HK-2 (cell line): ENCODE measurements at regions not wholly inside any gene's neighbourhood (a gene's known extent, or its start where the extent isn't known, plus 50 kb on each side); places are given as distances from the start of the nearest gene placed in this dataset.
"Not testable (repeated sequence)": the region's sequence is repeated elsewhere in the genome, so short reads cannot be mapped to it uniquely, and the experiment has no call there.

Source experiments
- DNase-seq: peaks from one replicate; pipeline ENCODE4 v3.0.0-alpha.2; 2018; ENCODE audit not compliant: unreplicated experiment

- DNase-seq: no peak
Measured at GRCh38 chr15:79492065-79492464, 59.9 kb downstream of the MINAR1 start.

DNA sequence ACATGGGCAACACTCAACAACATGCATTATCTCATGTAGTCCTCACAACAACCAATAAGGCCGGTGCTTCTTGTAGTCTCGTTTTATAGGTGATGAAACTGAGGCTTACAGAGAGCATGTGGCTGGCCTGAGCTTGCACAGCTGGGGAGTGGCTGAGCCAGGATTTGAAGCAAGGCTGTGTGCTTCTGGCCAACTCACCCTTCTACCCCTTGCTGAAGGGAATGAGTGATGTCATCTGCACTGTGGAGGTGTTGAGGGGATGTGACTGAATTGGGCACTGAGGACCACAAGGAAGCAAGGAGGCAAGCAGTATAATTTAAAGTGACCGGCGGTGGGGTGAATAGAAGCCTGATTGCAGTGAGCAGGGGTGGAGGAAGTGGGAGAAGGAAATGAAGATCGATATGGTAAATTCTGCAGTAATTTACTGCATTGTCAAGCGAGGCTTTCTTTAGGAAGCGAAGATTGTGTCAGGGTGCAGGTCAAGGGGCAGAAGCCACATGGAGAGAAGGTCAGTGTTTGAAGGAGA is 62.3 kb downstream of the MINAR1 start:
- no peak for DNase-seq

DNA sequence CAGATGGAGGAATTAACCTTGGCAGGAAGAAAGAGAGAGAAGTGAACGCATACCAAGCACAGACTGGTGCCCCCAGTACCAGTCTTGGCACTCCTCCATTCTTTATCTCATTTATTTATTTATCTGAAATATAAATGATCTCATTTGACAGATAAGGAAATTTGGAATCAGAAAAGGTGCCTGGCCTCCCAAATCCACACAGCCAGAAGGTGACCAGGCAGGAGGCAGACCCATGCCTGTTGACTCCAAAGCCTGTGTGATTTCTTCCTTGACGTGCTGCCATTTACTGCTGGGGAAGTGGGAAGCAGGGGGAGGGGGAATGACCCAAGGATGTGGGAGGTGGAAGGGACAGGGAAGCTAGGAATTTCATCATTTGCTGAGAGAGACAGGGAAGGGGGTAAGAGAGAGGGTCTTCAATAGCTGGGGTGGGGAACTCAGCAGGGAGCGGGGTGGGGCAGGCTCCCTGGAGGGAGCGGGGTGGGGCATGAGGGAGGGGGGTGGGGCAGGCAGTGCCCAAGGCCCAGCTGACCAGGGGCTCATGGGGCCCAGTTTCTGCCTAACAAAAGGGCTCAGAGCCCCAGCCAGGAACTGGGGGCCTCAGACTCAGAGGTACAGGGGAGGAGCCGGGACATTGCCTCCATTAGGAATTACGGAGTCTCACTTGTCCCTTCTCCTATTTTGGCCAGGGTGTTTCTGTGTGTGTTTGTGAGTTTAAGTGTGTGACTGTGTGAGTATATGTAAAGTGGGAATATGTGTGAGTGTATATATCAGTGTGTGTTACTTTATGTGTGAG is 63.0 kb downstream of the MINAR1 start:
- no peak for DNase-seq

- DNase-seq: no peak
Measured at GRCh38 chr15:79495775-79496174, 63.6 kb downstream of the MINAR1 start.

DNA sequence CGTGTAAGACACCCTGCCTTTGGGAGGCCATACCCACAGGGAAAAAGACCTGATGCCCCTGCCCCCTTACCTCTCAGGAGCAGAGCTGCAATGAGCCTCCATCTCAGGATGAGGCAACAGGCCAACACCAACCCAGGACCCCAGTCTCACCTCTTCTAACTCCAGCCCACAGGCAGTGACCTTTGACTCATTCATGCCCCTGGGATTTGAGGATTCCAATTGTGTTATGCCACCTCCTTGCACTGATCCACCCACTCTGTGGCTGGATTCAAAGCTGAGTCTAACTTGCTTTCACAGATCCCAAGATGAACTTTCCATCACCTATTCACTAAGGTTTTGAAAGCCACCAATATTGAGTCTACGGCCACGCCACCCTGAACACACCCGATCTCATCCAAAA is 64.7 kb downstream of the MINAR1 start:
- no peak for DNase-seq

DNA sequence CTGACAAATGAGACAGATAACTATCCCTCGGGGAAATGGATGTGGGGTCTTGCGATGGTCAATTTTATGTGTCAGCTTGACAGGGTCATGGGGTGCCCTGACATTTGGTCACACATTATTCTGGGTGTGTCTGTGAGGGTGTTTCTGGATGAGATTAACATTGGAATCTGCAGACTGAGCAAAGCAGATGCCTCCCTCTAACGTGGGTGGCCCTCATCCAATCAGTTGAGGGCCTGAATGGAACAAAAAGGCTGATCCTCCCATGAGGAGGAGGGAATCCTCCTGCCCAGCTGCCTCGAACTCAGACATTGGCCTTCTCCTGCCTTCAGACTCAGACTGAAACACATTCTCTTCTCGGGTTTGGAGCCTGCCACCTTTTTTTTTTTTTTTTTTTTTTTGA is 69.0 kb downstream of the MINAR1 start:
- no peak for DNase-seq

GRCh38 chr15:79505956-79506355 is 73.8 kb downstream of the MINAR1 start:
- no peak for DNase-seq

DNA sequence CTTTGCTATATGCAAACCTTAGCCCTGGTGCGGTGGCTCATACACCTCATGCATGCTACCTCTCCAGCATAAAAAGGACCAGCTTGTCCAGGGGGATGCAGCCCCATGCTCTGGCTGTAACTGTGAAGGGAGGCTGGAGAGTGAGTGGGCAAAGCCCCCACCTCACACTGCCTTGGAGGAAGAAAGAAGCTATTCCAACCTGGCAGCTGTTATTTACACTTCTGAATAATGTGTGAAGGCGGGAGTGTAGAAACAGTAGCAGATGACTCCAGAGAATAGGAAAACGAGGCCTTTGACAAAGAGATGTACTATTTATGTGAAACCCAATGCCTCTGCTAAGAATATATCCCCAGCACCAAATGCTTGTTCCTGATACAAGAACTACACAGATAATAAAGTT is 80.7 kb downstream of the MINAR1 start:
- not testable (repeated sequence) for DNase-seq

- DNase-seq: no peak
Measured at GRCh38 chr15:79513417-79513816, 81.3 kb downstream of the MINAR1 start.

- DNase-seq: no peak
Measured at GRCh38 chr15:79513940-79514339, 81.8 kb downstream of the MINAR1 start.

- no peak for DNase-seq
Measured at GRCh38 chr15:79515300-79516027, 83.3 kb downstream of the MINAR1 start.

GRCh38 chr15:79516155-79516554 is 84.0 kb downstream of the MINAR1 start:
- DNase-seq: no peak

- DNase-seq: no peak
Measured at GRCh38 chr15:79516646-79517045, 84.5 kb downstream of the MINAR1 start.

DNA sequence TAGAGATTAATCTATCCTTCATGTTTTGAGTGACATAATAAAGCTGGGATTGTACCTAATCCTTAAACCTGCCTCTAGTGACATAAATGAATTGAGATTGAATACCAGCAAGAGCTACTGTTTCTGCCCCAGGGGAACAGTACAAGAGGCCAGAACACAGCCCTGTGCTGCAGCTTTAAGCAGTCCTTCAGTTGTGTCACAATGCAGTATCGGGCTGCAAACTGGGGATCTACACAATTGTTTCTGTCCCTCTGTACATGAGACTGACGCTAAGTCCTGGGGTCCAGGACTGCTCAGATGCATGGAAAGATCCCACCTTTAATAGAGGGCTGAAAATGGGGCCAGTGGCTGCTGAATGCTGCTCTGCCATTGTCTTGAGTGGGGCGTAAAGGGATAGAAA is 87.5 kb downstream of the MINAR1 start:
- no peak for DNase-seq

DNA sequence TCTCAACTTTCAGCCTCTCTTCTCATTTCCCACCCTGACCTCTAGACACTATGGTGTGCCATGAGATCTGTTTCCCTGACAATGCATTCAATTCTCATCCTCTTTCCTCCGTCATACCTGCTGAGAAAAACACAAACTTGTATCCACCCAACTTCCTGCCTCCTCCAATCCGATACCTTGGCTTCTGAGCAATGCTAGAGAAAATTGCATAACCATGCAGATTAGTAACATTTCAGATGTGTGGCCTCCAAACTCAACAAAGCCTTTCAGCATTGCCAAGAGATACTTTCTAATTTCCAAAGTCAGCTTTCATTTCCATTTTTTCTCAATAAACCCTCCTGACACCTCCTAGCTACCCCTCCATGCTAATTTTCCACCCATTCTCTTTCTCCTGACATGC is 88.5 kb downstream of the MINAR1 start:
- DNase-seq: no peak

DNA sequence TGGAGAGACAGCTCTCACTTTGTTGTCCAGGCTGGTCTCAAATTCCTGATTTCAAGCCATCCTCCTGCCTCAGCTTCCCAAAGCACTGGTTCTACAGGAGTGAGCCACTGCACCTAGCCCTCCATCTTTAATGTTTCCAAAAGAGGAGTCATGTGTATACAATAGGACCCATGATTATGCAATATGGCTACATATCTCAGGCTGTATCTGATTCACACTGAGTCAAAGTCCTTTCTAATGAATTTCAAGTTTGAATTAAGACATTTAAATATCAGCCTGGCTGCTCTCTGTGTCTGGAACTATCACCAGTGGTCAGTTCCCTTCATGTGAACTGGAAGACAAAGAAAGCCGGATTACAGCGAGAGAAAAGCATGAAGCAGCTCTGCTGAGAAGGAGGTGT is 90.5 kb downstream of the MINAR1 start:
- DNase-seq: no peak

DNA sequence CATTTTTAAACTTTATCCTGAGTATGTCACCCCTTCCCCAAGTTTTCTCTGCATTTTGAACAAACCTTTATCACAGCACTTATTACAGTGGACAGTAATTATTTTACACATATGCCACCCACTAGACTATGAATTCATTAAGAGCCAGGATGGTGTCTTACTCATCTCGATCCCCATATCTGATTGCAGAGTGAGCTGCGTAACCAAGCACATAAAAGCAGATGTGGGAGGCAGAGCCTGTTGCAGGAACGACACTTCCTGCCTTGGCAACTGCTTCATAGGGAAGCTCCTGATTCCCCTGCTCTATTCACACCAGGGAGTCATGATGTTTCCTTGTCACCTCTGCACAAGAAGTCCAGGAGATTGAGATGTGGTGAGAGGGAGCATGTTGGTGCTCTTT is 91.1 kb downstream of the MINAR1 start:
- DNase-seq: no peak

GRCh38 chr15:79524531-79524930 is 92.4 kb downstream of the MINAR1 start:
- no peak for DNase-seq

DNA sequence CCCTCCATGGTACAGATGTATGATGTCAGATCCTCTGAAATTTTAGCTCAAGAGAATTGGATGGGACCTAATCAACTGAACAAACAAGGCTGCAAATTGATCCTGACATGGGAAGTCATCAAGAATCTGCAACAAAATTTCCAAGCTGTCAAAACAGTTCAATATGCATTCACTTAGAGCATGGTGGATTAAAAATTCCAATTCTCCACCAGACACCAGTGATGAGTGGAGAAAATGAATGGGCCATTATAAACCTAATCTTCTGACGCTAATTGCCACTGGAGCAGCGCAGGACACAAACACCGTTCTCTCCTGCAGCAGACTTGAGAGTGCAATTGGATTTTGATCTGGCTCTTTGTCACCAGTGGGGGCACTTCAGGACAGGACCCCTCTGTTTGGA is 94.2 kb downstream of the MINAR1 start:
- no peak for DNase-seq

- DNase-seq: no peak
Measured at GRCh38 chr15:79527821-79528220, 95.7 kb downstream of the MINAR1 start.

DNA sequence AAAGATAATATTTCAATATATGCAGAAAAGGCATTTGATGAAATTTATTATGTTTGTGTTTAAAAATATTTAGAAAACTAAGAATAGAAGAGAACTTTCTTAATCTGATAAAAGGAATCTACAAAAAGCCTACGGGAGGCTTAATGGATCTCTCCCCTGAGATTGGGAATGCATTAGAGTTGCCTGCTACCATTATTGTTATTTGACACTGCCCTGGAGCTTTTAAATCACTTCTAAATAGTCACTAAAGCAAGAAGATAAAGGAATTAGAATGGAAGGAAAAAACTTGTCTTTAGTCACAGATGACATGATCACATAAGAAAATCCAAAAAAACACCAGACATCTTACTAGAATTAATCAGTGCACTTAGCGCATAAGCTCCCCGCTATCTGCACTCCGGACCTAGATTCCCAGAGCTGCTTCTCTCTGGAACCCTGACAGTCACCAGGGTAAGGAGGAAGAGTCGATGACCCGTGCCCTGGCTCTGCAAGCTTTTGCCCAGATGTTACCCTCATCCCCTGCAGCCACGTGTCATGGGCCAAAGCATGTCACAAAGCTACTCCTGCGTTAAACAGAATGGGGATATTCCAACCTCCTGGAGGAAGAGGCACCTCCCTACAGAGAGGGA is 97.1 kb downstream of the MINAR1 start:
- DNase-seq: no peak

- DNase-seq: no peak
Measured at GRCh38 chr15:79535536-79535935, 103.4 kb downstream of the MINAR1 start.

DNA sequence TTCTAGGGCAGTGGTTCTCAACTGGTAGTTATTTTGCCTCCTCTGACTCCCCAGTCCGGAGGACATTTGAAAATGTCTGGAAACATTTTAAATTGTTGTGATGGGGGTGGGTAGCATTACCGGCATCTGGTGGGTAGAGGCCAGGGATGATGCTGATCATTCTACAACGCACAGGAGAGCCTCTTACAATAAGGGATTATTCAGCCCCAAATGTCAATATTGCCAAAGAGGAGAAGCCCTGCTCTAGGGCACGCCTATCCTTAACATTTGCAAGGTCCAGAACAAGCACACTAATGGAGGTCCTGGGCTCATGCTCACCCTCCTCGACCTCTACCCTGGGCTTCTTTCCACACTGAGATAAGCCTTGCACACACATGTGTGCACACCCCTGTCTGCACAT is 106.4 kb downstream of the MINAR1 start:
- DNase-seq: no peak
